ENCODE measurements at regions not wholly inside any gene's neighbourhood (a gene's known extent, or its start where the extent isn't known, plus 50 kb on each side); places are given as distances from the start of the nearest gene placed in this dataset.

DNA sequence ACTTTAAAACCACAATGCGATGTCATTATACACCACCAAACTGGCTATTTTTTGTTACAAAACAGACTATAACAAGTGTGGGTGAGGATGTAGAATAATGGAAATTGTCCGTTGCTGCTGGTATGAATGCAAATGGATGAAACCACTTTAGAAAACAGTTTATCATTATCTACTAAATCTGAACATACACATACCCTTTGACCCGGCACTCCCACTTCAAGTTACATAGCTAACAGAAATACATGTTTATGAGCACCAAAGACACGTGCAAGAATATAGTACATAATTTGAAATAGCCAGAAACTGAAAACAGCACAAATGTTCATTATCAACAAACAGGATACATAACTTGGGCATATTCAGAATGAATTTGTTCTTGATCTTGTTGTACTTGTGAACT lies 206.4 kb upstream of the CHAC2 start:
- TF ChIP-seq POLR2AphosphoS5 (IDR thresholded peaks at IDR 0.05) (no peak), POLR2A (IDR thresholded peaks at IDR 0.05) (no peak)
- TF ChIP-seq, protein P1, sequence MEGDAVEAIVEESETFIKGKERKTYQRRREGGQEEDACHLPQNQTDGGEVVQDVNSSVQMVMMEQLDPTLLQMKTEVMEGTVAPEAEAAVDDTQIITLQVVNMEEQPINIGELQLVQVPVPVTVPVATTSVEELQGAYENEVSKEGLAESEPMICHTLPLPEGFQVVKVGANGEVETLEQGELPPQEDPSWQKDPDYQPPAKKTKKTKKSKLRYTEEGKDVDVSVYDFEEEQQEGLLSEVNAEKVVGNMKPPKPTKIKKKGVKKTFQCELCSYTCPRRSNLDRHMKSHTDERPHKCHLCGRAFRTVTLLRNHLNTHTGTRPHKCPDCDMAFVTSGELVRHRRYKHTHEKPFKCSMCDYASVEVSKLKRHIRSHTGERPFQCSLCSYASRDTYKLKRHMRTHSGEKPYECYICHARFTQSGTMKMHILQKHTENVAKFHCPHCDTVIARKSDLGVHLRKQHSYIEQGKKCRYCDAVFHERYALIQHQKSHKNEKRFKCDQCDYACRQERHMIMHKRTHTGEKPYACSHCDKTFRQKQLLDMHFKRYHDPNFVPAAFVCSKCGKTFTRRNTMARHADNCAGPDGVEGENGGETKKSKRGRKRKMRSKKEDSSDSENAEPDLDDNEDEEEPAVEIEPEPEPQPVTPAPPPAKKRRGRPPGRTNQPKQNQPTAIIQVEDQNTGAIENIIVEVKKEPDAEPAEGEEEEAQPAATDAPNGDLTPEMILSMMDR (IDR thresholded peaks at IDR 0.05), result no peak
